ENCODE measurements at regions not wholly inside any gene's neighbourhood (a gene's known extent, or its start where the extent isn't known, plus 50 kb on each side); places are given as distances from the start of the nearest gene placed in this dataset.

DNA sequence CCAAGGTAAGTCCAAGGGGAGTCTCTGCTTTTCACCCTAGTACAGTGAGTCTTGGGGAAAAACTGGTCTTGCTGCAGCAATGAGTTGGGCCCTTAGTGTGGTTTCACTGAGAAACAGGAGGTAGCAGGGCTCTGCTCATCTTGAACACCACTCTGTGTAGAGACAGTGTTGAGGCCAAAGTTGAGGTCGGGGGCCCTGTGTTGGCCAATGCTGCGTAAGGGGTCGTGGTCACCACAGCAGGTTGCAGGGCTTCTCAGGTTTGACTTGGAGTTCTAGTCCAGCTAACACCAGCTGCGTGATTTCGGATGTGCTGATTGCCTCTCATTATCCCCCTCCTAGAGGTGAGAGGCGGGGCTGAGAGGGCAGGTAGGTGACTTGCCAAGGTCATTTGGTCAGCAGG lies 807.5 kb downstream of the VRK1 start:
- no peak for TF ChIP-seq CREB1 (IDR thresholded peaks at IDR 0.05; ENCODE audit: low read depth)
- no peak for TF ChIP-seq TCF12 (IDR thresholded peaks at IDR 0.05; ENCODE audit: low read depth)
- TF ChIP-seq, protein P1, sequence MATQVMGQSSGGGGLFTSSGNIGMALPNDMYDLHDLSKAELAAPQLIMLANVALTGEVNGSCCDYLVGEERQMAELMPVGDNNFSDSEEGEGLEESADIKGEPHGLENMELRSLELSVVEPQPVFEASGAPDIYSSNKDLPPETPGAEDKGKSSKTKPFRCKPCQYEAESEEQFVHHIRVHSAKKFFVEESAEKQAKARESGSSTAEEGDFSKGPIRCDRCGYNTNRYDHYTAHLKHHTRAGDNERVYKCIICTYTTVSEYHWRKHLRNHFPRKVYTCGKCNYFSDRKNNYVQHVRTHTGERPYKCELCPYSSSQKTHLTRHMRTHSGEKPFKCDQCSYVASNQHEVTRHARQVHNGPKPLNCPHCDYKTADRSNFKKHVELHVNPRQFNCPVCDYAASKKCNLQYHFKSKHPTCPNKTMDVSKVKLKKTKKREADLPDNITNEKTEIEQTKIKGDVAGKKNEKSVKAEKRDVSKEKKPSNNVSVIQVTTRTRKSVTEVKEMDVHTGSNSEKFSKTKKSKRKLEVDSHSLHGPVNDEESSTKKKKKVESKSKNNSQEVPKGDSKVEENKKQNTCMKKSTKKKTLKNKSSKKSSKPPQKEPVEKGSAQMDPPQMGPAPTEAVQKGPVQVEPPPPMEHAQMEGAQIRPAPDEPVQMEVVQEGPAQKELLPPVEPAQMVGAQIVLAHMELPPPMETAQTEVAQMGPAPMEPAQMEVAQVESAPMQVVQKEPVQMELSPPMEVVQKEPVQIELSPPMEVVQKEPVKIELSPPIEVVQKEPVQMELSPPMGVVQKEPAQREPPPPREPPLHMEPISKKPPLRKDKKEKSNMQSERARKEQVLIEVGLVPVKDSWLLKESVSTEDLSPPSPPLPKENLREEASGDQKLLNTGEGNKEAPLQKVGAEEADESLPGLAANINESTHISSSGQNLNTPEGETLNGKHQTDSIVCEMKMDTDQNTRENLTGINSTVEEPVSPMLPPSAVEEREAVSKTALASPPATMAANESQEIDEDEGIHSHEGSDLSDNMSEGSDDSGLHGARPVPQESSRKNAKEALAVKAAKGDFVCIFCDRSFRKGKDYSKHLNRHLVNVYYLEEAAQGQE (IDR thresholded peaks at IDR 0.05; ENCODE audit: low read depth), result no peak
- no peak for TF ChIP-seq EP300 (IDR thresholded peaks at IDR 0.05; ENCODE audit: borderline replicate concordance)
- TF ChIP-seq TEAD4 (IDR thresholded peaks at IDR 0.05), result no peak
- TF ChIP-seq YY1 (IDR thresholded peaks at IDR 0.05; ENCODE audit: low read depth), result no peak
- TF ChIP-seq RAD21 (IDR thresholded peaks at IDR 0.05; ENCODE audit: low read depth), result no peak
- no peak for TF ChIP-seq CEBPB (IDR thresholded peaks at IDR 0.05)
